ENCODE measurements at regions not wholly inside any gene's neighbourhood (a gene's known extent, or its start where the extent isn't known, plus 50 kb on each side); places are given as distances from the start of the nearest gene placed in this dataset.

- TF ChIP-seq, protein P1, sequence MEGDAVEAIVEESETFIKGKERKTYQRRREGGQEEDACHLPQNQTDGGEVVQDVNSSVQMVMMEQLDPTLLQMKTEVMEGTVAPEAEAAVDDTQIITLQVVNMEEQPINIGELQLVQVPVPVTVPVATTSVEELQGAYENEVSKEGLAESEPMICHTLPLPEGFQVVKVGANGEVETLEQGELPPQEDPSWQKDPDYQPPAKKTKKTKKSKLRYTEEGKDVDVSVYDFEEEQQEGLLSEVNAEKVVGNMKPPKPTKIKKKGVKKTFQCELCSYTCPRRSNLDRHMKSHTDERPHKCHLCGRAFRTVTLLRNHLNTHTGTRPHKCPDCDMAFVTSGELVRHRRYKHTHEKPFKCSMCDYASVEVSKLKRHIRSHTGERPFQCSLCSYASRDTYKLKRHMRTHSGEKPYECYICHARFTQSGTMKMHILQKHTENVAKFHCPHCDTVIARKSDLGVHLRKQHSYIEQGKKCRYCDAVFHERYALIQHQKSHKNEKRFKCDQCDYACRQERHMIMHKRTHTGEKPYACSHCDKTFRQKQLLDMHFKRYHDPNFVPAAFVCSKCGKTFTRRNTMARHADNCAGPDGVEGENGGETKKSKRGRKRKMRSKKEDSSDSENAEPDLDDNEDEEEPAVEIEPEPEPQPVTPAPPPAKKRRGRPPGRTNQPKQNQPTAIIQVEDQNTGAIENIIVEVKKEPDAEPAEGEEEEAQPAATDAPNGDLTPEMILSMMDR (IDR thresholded peaks at IDR 0.05 in 8 of 11, conservative IDR thresholded peaks at IDR 0.05 in 3 of 11) = no peak
- no peak for TF ChIP-seq POLR2A (IDR thresholded peaks at IDR 0.05)
Measured at GRCh38 chr5:163838738-163839137, 333.3 kb downstream of the MAT2B start.
